IPS-NIHi11 (cell line): ENCODE measurements at regions not wholly inside any gene's neighbourhood (a gene's known extent, or its start where the extent isn't known, plus 50 kb on each side); places are given as distances from the start of the nearest gene placed in this dataset.
A peak's percentile ranks its signal among the peaks of the same experiment; 100 is the strongest.

Source experiments
- DNase-seq: peaks from one replicate; pipeline ENCODE4 v3.0.0; 2012; ENCODE audit warnings: mixed read lengths, low spot score

- no peak for DNase-seq
Observed at GRCh38 chr18:69217196-69218000, 183.3 kb upstream of the DOK6 start.

- DNase-seq = no peak
Observed at GRCh38 chr18:69220529-69220928, 180.2 kb upstream of the DOK6 start.

- DNase-seq = no peak
Observed at GRCh38 chr18:69222089-69222488, 178.6 kb upstream of the DOK6 start.

GRCh38 chr18:69226971-69227370 lies 173.7 kb upstream of the DOK6 start:
- no peak for DNase-seq

GRCh38 chr18:69230204-69230603 lies 170.5 kb upstream of the DOK6 start:
- DNase-seq = peak; percentile 7

- no peak for DNase-seq
Observed at GRCh38 chr18:69233465-69234054, 167.1 kb upstream of the DOK6 start.

- no peak for DNase-seq
Observed at GRCh38 chr18:69239849-69240674, 160.6 kb upstream of the DOK6 start.

GRCh38 chr18:69246027-69246426 lies 154.7 kb upstream of the DOK6 start:
- DNase-seq = no peak

GRCh38 chr18:69250305-69251151 lies 150.2 kb upstream of the DOK6 start:
- no peak for DNase-seq

GRCh38 chr18:69257861-69258458 lies 142.7 kb upstream of the DOK6 start:
- DNase-seq = peak; percentile 11

GRCh38 chr18:69259282-69259681 lies 141.4 kb upstream of the DOK6 start:
- no peak for DNase-seq

GRCh38 chr18:69261406-69261805 lies 139.3 kb upstream of the DOK6 start:
- no peak for DNase-seq

GRCh38 chr18:69265656-69266055 lies 135.0 kb upstream of the DOK6 start:
- DNase-seq = no peak

GRCh38 chr18:69267895-69268294 lies 132.8 kb upstream of the DOK6 start:
- DNase-seq = no peak

GRCh38 chr18:69282371-69282770 lies 118.3 kb upstream of the DOK6 start:
- DNase-seq = no peak

GRCh38 chr18:69291044-69291443 lies 109.6 kb upstream of the DOK6 start:
- DNase-seq = no peak

GRCh38 chr18:69291755-69292154 lies 108.9 kb upstream of the DOK6 start:
- no peak for DNase-seq

GRCh38 chr18:69300185-69300584 lies 100.5 kb upstream of the DOK6 start:
- no peak for DNase-seq

- no peak for DNase-seq
Observed at GRCh38 chr18:69308619-69309018, 92.1 kb upstream of the DOK6 start.

GRCh38 chr18:69326094-69326493 lies 74.6 kb upstream of the DOK6 start:
- no peak for DNase-seq

- DNase-seq = no peak
Observed at GRCh38 chr18:69328086-69328485, 72.6 kb upstream of the DOK6 start.
